Thymus (tissue), 11 donors: ENCODE measurements at regions not wholly inside any gene's neighbourhood (a gene's known extent, or its start where the extent isn't known, plus 50 kb on each side); places are given as distances from the start of the nearest gene placed in this dataset.
"Not testable (repeated sequence)": the region's sequence is repeated elsewhere in the genome, so short reads cannot be mapped to it uniquely, and the experiment has no call there.

ENCODE experiments used
- DNase-seq, 9 donors: peaks; one replicate each; pipeline ENCODE4 v3.0.0-alpha.2; 2013; ENCODE audit warnings: low spot score in 9 of 9, low read depth in 6 of 9, missing footprints in 1 of 9
- H3K27ac ChIP-seq, 2 donors: one replicate each; pipeline ENCODE4 v1.5.1; 2013; ENCODE audit warnings: control low read depth in 1 of 2, low read depth in 1 of 2, low read length in 1 of 2, mild to moderate bottlenecking in 1 of 2, moderate library complexity in 1 of 2
- H3K27me3 ChIP-seq, 2 donors: one replicate each; pipeline ENCODE4 v1.5.1; 2013; ENCODE audit warnings: low read length in 1 of 2; ENCODE audit not compliant: control insufficient read depth in 2 of 2, insufficient read depth in 1 of 2
- H3K36me3 ChIP-seq, 2 donors: one replicate each; pipeline ENCODE4 v1.5.1; 2013; ENCODE audit warnings: low read length in 1 of 2, mild to moderate bottlenecking in 1 of 2, moderate library complexity in 1 of 2; ENCODE audit not compliant: control insufficient read depth in 2 of 2, insufficient read depth in 2 of 2
- H3K4me1 ChIP-seq, 2 donors: one replicate each; pipeline ENCODE4 v1.5.1; 2013; ENCODE audit warnings: low read length in 2 of 2; ENCODE audit not compliant: control insufficient read depth in 2 of 2, insufficient read depth in 2 of 2
- H3K4me3 ChIP-seq, 2 donors: one replicate each; pipeline ENCODE4 v1.5.1; 2013; ENCODE audit warnings: low read length in 2 of 2, control low read depth in 1 of 2, mild to moderate bottlenecking in 1 of 2
- H3K9me3 ChIP-seq, 2 donors: one replicate each; pipeline ENCODE4 v1.5.1; 2013; ENCODE audit warnings: low read length in 1 of 2, mild to moderate bottlenecking in 1 of 2; ENCODE audit not compliant: control insufficient read depth in 2 of 2, insufficient read depth in 1 of 2
- WGBS: extraction: QIAGEN DNeasy Blood & Tissue Kit; methylation state at CpG from one replicate; pipeline ENCODE4 v1.1.7; 2013; 5-methylcytosine and 5-hydroxymethylcytosine counted together
- donor health status: healthy.

- 62% methylated on average over 1 of the region's 1 CpG for WGBS
- no peak for DNase-seq
- Histone ChIP-seq H3K4me1 (no peaks in the 10 kb centered on the region), H3K27me3 (no peaks in the 10 kb centered on the region), H3K36me3 (no peaks in the 10 kb centered on the region), H3K4me3 (no peak overlapping the region), H3K27ac (no peak overlapping the region), H3K9me3 (no peaks in the 10 kb centered on the region)
Observed at GRCh38 chr18:71327850-71328249, 1039.0 kb downstream of the SOCS6 start.

- WGBS: 91% methylated on average over 5 of the region's 5 CpGs
- DNase-seq: no peak
Observed at GRCh38 chr18:71327441-71327840, 1038.6 kb downstream of the SOCS6 start.

GRCh38 chr18:71326826-71327225 lies 1038.0 kb downstream of the SOCS6 start:
- WGBS: 83% methylated on average over 3 of the region's 3 CpGs
- Histone ChIP-seq H3K9me3 (no peaks in the 10 kb centered on the region), H3K4me1 (no peaks in the 10 kb centered on the region), H3K36me3 (no peaks in the 10 kb centered on the region), H3K4me3 (no peak overlapping the region), H3K27me3 (no peaks in the 10 kb centered on the region), H3K27ac (no peak overlapping the region)
- no peak for DNase-seq

More at GRCh38 chr18:71327441-71327840, 1038.6 kb downstream of the SOCS6 start:
- no peaks in the 10 kb centered on the region for H3K4me1 ChIP-seq
- no peaks in the 10 kb centered on the region for H3K9me3 ChIP-seq
- no peak overlapping the region for H3K4me3 ChIP-seq
- no peaks in the 10 kb centered on the region for H3K27me3 ChIP-seq
- H3K27ac ChIP-seq: no peak overlapping the region
- no peaks in the 10 kb centered on the region for H3K36me3 ChIP-seq

- 58% methylated on average over 1 of the region's 1 CpG for WGBS
- no peak for DNase-seq
- H3K27me3 ChIP-seq: no peaks in the 10 kb centered on the region
- no peak overlapping the region for H3K4me3 ChIP-seq
- H3K27ac ChIP-seq: no peak overlapping the region
- no peaks in the 10 kb centered on the region for H3K4me1 ChIP-seq
- H3K9me3 ChIP-seq: no peaks in the 10 kb centered on the region
- H3K36me3 ChIP-seq: no peaks in the 10 kb centered on the region
Observed at GRCh38 chr18:71324356-71324755, 1035.5 kb downstream of the SOCS6 start.

- Histone ChIP-seq H3K4me1 (no peaks in the 10 kb centered on the region), H3K9me3 (no peaks in the 10 kb centered on the region), H3K27me3 (no peaks in the 10 kb centered on the region), H3K36me3 (no peaks in the 10 kb centered on the region), H3K4me3 (no peak overlapping the region), H3K27ac (no peak overlapping the region)
- DNase-seq: no peak
- WGBS: 64% methylated on average over 3 of the region's 3 CpGs
Observed at GRCh38 chr18:71322201-71322600, 1033.4 kb downstream of the SOCS6 start.

GRCh38 chr18:71321319-71321718 lies 1032.5 kb downstream of the SOCS6 start:
- H3K36me3 ChIP-seq: no peaks in the 10 kb centered on the region
- no peak overlapping the region for H3K4me3 ChIP-seq
- no peaks in the 10 kb centered on the region for H3K9me3 ChIP-seq
- H3K4me1 ChIP-seq: no peaks in the 10 kb centered on the region
- no peak for DNase-seq
- H3K27ac ChIP-seq: no peak overlapping the region
- WGBS: 97% methylated on average over 3 of the region's 3 CpGs
- H3K27me3 ChIP-seq: no peaks in the 10 kb centered on the region

GRCh38 chr18:71304856-71305255 lies 1016.0 kb downstream of the SOCS6 start:
- 67% methylated on average over 2 of the region's 2 CpGs for WGBS
- H3K27ac ChIP-seq: no peak overlapping the region
- no peak for DNase-seq
- no peaks in the 10 kb centered on the region for H3K36me3 ChIP-seq
- no peaks in the 10 kb centered on the region for H3K27me3 ChIP-seq
- no peaks in the 10 kb centered on the region for H3K4me1 ChIP-seq
- H3K4me3 ChIP-seq: no peak overlapping the region
- H3K9me3 ChIP-seq: no peaks in the 10 kb centered on the region

- H3K9me3 ChIP-seq, DNase-seq, H3K27me3 ChIP-seq, H3K4me1 ChIP-seq, H3K4me3 ChIP-seq, H3K27ac ChIP-seq, H3K36me3 ChIP-seq: not testable (repeated sequence)
- 65% methylated on average over 3 of the region's 3 CpGs for WGBS
Observed at GRCh38 chr18:71303743-71304142, 1014.9 kb downstream of the SOCS6 start.

- no peaks in the 10 kb centered on the region for H3K4me1 ChIP-seq
- no peaks in the 10 kb centered on the region for H3K36me3 ChIP-seq
- no peaks in the 10 kb centered on the region for H3K27me3 ChIP-seq
- no peak for DNase-seq
- H3K9me3 ChIP-seq: no peaks in the 10 kb centered on the region
- no peak overlapping the region for H3K4me3 ChIP-seq
- no peak overlapping the region for H3K27ac ChIP-seq
- whole genome bisulfite sequencing: 91% methylated on average over 4 of the region's 4 CpGs
Observed at GRCh38 chr18:71301596-71301995, 1012.8 kb downstream of the SOCS6 start.

GRCh38 chr18:71294201-71294600 lies 1005.4 kb downstream of the SOCS6 start:
- not testable (repeated sequence) for DNase-seq, H3K9me3 ChIP-seq, H3K27me3 ChIP-seq, H3K36me3 ChIP-seq, H3K27ac ChIP-seq, H3K4me1 ChIP-seq, H3K4me3 ChIP-seq
- 76% methylated on average over 3 of the region's 3 CpGs for WGBS
